GM06990 (cell line): ENCODE measurements at regions not wholly inside any gene's neighbourhood (a gene's known extent, or its start where the extent isn't known, plus 50 kb on each side); places are given as distances from the start of the nearest gene placed in this dataset.

Source experiments
- DNase-seq: peaks from one replicate; pipeline ENCODE4 v3.0.0-alpha.2; 2011; ENCODE audit not compliant: insufficient read length; ENCODE audit errors: extremely low read depth
- H3K27me3 ChIP-seq: replicated peaks from 2 replicates; pipeline ENCODE4 v1.6.0; 2011; ENCODE audit warnings: low read length; ENCODE audit not compliant: control insufficient read depth, insufficient read depth
- H3K36me3 ChIP-seq: 2 replicates; pipeline ENCODE4 v1.5.1; 2011; ENCODE audit warnings: low read length; ENCODE audit not compliant: control insufficient read depth, insufficient read depth
- H3K4me3 ChIP-seq: replicated peaks from 2 replicates; pipeline ENCODE4 v1.5.1; 2011; ENCODE audit warnings: low read depth, mild to moderate bottlenecking, control low read depth, low read length
- TF ChIP-seq, protein P1 (sequence below): IDR thresholded peaks from 2 replicates; pipeline ENCODE4 v1.5.1; 2011; ENCODE audit warnings: low read length, control low read depth, mild to moderate bottlenecking, inconsistent platforms; ENCODE audit not compliant: insufficient read depth, poor library complexity, severe bottlenecking

DNA sequence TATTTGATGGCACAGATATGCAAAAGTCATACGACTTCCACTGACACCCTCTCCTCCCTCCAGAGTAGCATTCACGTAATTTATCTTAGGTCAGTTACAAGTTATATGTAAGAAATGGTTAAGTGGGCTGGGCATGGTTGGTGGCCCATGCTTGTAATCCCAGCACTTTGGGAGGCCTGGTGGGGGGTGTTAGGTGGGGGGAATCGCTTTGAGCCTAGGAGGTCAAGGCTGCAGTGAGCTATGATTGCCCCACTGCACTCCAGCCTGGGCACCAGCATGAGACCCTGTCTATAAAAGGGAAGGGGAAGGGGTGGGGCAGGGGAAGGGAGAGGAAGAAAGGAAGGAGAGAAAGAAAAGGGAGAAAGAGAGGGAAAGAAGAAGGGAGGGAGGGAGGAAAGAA lies 202.8 kb downstream of the AUH start:
- Histone ChIP-seq H3K27me3 (no peaks in the 10 kb centered on the region), H3K4me3 (no peak overlapping the region), H3K36me3 (no peaks in the 10 kb centered on the region)
- TF ChIP-seq, protein P1, sequence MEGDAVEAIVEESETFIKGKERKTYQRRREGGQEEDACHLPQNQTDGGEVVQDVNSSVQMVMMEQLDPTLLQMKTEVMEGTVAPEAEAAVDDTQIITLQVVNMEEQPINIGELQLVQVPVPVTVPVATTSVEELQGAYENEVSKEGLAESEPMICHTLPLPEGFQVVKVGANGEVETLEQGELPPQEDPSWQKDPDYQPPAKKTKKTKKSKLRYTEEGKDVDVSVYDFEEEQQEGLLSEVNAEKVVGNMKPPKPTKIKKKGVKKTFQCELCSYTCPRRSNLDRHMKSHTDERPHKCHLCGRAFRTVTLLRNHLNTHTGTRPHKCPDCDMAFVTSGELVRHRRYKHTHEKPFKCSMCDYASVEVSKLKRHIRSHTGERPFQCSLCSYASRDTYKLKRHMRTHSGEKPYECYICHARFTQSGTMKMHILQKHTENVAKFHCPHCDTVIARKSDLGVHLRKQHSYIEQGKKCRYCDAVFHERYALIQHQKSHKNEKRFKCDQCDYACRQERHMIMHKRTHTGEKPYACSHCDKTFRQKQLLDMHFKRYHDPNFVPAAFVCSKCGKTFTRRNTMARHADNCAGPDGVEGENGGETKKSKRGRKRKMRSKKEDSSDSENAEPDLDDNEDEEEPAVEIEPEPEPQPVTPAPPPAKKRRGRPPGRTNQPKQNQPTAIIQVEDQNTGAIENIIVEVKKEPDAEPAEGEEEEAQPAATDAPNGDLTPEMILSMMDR, result no peak
- DNase-seq, result no peak

DNA sequence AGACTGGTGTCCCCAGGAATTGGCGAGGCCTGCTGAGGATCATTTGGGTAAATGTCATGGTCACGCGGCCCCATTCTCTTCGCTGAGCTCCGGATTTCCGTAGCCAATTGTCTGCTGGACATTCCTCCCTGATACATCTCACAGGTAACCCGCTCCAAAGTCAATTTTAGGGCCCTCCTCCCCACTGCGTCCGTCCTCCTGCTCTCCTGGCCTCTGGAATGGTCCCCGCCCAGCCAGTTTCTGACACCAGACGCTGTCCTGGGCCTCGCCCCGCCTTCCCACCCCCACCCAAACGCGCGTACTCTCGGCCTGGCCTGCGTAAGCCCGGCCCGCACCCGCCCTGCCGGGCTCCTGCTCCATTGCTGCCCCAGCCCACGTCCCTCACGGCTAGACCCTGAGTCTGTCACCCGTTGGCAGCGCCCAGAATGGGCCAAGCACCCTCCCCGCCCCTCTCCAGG lies 202.0 kb downstream of the AUH start:
- H3K27me3 ChIP-seq, result no peaks in the 10 kb centered on the region; the same call in 1 of the 2 replicates
- H3K4me3 ChIP-seq, result no peak overlapping the region
- DNase-seq, result no peak
- TF ChIP-seq, protein P1, result no peak
- H3K36me3 ChIP-seq, result no peaks in the 10 kb centered on the region

DNA sequence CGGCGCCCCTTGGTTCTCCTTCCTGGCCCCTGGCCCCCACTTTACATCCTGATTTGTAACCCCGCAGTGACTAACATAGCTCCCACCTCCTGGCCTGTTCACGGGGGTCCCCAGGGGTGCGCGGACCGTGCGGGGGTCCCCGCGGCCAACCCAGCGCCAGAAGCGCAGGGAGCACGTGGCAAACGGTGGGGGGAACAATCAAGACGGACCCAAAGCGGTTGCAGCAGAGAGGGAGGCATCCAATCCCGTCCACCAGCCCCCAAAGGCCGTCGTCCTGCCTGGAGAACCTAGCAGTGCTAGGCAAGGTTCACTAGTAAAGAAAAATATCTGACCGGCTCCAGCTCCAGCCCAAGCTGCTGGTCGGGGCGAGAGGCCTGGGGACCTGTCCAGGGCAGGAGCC lies 201.5 kb downstream of the AUH start:
- H3K4me3 ChIP-seq, result no peak overlapping the region
- no peak for DNase-seq
- H3K27me3 ChIP-seq, result no peaks in the 10 kb centered on the region; the same call in 1 of the 2 replicates
- TF ChIP-seq, protein P1, result no peak
- H3K36me3 ChIP-seq, result no peaks in the 10 kb centered on the region

DNA sequence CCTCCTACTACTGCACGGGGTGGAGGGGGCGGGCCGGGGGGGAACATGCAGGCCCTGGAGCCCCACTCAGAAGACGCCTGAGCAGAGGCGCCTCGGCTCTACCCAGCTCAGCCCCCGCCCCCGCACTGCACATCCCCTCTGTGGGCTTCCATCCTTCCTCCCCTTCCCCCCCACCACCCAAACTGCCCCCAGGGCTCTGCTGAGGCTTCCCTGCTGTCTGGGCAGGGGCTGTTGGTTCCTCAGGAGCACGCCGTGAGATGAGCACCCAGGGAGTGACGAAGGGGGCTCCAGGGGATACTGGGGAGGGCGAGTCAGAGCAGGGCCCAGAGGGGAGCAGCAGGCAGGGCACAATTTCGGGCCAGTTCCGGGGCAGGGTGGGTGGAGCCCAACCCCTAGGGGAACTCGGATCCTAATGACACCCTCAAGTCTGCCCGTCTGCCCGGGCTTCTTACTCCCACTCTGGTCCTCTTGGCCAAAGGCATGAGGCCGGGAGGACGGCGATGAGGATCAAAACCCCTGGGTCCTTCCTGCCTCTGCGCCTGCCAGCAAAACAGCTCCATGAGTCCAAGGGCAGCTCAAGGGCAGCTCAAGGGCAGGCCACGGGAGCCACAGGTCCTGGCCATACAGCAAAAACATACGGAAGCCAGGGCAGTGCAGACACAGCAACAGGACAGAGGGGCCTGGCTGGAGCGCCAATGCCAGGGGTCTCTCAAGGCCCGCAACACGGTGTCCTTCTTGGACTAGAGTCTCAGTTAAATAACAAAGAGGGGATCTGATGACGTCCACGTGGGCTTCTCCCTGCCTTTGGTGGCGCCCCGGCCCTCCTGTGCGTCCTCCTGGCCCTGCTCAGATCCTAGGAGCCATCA lies 200.9 kb downstream of the AUH start:
- Histone ChIP-seq H3K27me3 (no peaks in the 10 kb centered on the region; the same call in 1 of the 2 replicates), H3K36me3 (no peaks in the 10 kb centered on the region), H3K4me3 (no peak overlapping the region)
- TF ChIP-seq, protein P1, result no peak
- DNase-seq, result no peak

DNA sequence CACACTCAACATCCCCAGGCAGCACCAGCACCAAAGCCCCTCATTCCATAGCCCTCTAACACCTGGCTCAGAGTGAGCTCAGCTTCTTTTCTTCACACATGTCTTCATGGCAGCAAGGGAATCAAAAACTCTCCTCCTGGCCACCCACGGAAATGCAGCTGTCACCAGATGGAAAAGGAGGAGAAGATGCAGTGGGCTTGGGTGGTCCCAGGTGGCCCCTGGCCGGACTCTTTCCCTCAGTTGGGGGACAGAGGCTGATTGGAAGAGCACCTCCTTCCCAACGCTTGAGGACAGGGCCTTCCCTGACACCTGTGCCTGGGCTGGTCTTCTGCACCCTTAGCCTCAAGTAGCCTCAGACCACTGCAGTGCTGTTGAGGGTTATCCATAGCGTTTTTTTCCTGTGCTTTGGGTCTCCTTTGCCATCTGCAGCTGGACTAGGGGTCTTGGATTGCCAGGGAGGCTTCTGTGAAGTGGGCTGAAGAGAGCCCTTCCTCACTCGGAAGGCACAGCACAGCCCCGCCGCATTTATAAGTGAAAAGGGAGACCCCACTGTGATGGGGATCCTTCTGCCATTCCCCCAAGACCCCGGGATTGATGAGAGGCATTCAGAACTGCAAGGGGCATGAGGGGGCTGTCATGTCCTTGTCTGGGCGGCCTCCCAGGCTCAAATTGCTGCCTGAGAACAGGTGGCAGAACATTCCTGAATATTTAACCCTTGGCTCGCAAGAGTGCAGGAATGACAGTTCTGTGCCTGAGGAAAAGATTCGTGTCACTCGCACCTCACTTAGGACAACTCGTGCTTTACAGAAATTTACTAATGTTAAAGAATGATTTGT lies 200.0 kb downstream of the AUH start:
- Histone ChIP-seq H3K36me3 (no peaks in the 10 kb centered on the region), H3K4me3 (no peak overlapping the region), H3K27me3 (no peaks in the 10 kb centered on the region; the same call in 1 of the 2 replicates)
- no peak for DNase-seq
- TF ChIP-seq, protein P1, result no peak
